Ovary (tissue), 1 donor: ENCODE measurements at regions not wholly inside any gene's neighbourhood (a gene's known extent, or its start where the extent isn't known, plus 50 kb on each side); places are given as distances from the start of the nearest gene placed in this dataset.

Experiments
- EP300 ChIP-seq: sonication (generic); formaldehyde crosslinking; IDR thresholded peaks from one replicate; pipeline ENCODE4 v1.6.1; 2017; ENCODE audit warnings: antibody characterized with exemption
- POLR2A ChIP-seq: fragments of 450-650 bp; IDR thresholded peaks from one replicate; pipeline ENCODE4 v1.6.1; 2017; ENCODE audit warnings: antibody characterized with exemption, mild to moderate bottlenecking, moderate library complexity

DNA sequence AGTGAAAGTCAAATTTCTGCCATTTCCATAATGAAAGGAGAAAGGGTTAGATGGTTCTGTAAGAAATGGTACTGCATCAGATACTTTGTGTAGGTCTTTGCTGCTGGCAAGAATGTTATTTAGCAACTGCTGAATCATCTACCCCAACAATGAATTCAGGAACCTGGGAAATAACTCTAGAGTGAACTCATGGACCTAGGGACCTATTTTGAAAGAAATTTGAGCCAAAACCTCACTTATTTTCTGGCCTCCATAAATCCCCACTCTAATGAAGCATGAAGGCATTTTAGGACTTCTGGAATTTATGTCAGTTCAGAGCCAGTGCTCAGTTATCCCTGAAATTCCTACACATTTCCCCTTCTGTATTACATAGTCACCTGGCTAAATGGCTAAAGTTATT, 50.9 kb upstream of the CPNE8 start:
- TF ChIP-seq POLR2A (no peak), EP300 (no peak)
